ENCODE measurements at regions not wholly inside any gene's neighbourhood (a gene's known extent, or its start where the extent isn't known, plus 50 kb on each side); places are given as distances from the start of the nearest gene placed in this dataset.
"Not testable (repeated sequence)": the region's sequence is repeated elsewhere in the genome, so short reads cannot be mapped to it uniquely, and the experiment has no call there.

- no peak for TF ChIP-seq EZH2 (IDR thresholded peaks at IDR 0.05)
- no peak for TF ChIP-seq POLR2AphosphoS5 (IDR thresholded peaks at IDR 0.05; ENCODE audit: borderline replicate concordance, low read depth, low read length)
- no peak for TF ChIP-seq FOXP2 (optimal IDR thresholded peaks at IDR 0.05; ENCODE audit: control extremely low read depth, extremely low read length, insufficient read depth)
Measured at GRCh38 chr7:79604841-79605240, 151.4 kb upstream of the MAGI2 start.

DNA sequence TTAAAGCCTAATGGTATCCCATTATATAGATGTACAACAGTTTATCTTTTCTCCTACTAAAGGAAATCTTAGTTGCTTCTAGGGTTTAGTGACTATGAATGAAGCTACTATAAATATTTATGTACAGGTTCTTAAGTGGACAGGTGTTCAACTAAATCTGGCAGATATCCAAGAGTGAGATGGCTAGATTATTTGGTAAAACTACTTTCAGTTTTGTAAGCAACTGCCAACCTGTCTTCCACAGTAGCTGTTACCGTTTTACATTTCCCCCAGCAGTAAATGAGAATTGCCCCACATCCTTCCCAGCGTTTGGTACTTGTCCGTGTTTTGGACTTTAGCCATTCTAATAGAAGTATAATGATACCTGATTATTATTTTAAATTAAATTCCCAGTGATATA is 144.9 kb upstream of the MAGI2 start:
- no peak for DNase-seq (ENCODE audit: low read depth, low spot score)
- no peak overlapping the region for H3K27ac ChIP-seq
- no peaks in the 10 kb centered on the region for H3K36me3 ChIP-seq (ENCODE audit: insufficient read depth, low read length)
- H3K9ac ChIP-seq (ENCODE audit: insufficient read length): no peak overlapping the region
- H3K4me3 ChIP-seq: no peak overlapping the region
- no peak for TF ChIP-seq POLR2AphosphoS5 (IDR thresholded peaks at IDR 0.05; ENCODE audit: borderline replicate concordance, low read depth, low read length)
- TF ChIP-seq FOXP2 (optimal IDR thresholded peaks at IDR 0.05; ENCODE audit: control extremely low read depth, extremely low read length, insufficient read depth): no peak
- no peak for TF ChIP-seq EZH2 (IDR thresholded peaks at IDR 0.05)
- H3K9me3 ChIP-seq (ENCODE audit: low read depth, low read length): no peaks in the 10 kb centered on the region

More at GRCh38 chr7:79604841-79605240, 151.4 kb upstream of the MAGI2 start:
- H3K4me3 ChIP-seq: no peak overlapping the region
- H3K9me3 ChIP-seq (ENCODE audit: low read depth, low read length): no peaks in the 10 kb centered on the region
- no peak for DNase-seq (ENCODE audit: low read depth, low spot score)
- no peaks in the 10 kb centered on the region; the same call in 1 of the 2 replicates for H3K36me3 ChIP-seq (ENCODE audit: insufficient read depth, low read length)
- H3K27ac ChIP-seq: no peak overlapping the region
- H3K9ac ChIP-seq (ENCODE audit: insufficient read length): no peak overlapping the region

GRCh38 chr7:79594671-79595070 is 141.2 kb upstream of the MAGI2 start:
- H3K4me3 ChIP-seq; H3K36me3 ChIP-seq (ENCODE audit: insufficient read depth, low read length); H3K9me3 ChIP-seq (ENCODE audit: low read depth, low read length); H3K9ac ChIP-seq (ENCODE audit: insufficient read length); DNase-seq (ENCODE audit: low read depth, low spot score); H3K27ac ChIP-seq: not testable (repeated sequence)

GRCh38 chr7:79593866-79594301 is 140.4 kb upstream of the MAGI2 start:
- TF ChIP-seq FOXP2 (optimal IDR thresholded peaks at IDR 0.05; ENCODE audit: control extremely low read depth, extremely low read length, insufficient read depth) (no peak), POLR2AphosphoS5 (IDR thresholded peaks at IDR 0.05; ENCODE audit: borderline replicate concordance, low read depth, low read length) (no peak)
- H3K27ac ChIP-seq: no peak overlapping the region
- no peaks in the 10 kb centered on the region for H3K36me3 ChIP-seq (ENCODE audit: insufficient read depth, low read length)
- DNase-seq (ENCODE audit: low read depth, low spot score): no peak
- no peak overlapping the region for H3K9ac ChIP-seq (ENCODE audit: insufficient read length)
- H3K9me3 ChIP-seq (ENCODE audit: low read depth, low read length): no peaks in the 10 kb centered on the region
- H3K4me3 ChIP-seq: no peak overlapping the region

GRCh38 chr7:79590916-79591623 is 137.6 kb upstream of the MAGI2 start:
- TF ChIP-seq FOXP2 (optimal IDR thresholded peaks at IDR 0.05; ENCODE audit: control extremely low read depth, extremely low read length, insufficient read depth): no peak
- no peak for TF ChIP-seq EZH2 (IDR thresholded peaks at IDR 0.05)
- no peak for TF ChIP-seq POLR2AphosphoS5 (IDR thresholded peaks at IDR 0.05; ENCODE audit: borderline replicate concordance, low read depth, low read length)

GRCh38 chr7:79590391-79590790 is 136.9 kb upstream of the MAGI2 start:
- Histone ChIP-seq H3K9ac (ENCODE audit: insufficient read length) (no peak overlapping the region), H3K9me3 (ENCODE audit: low read depth, low read length) (no peaks in the 10 kb centered on the region), H3K4me3 (no peak overlapping the region), H3K27ac (no peak overlapping the region), H3K36me3 (ENCODE audit: insufficient read depth, low read length) (no peaks in the 10 kb centered on the region)
- TF ChIP-seq EZH2 (IDR thresholded peaks at IDR 0.05) (no peak), POLR2AphosphoS5 (IDR thresholded peaks at IDR 0.05; ENCODE audit: borderline replicate concordance, low read depth, low read length) (no peak), FOXP2 (optimal IDR thresholded peaks at IDR 0.05; ENCODE audit: control extremely low read depth, extremely low read length, insufficient read depth) (no peak)
- no peak for DNase-seq (ENCODE audit: low read depth, low spot score)

More at GRCh38 chr7:79590916-79591623, 137.6 kb upstream of the MAGI2 start:
- no peaks in the 10 kb centered on the region for H3K36me3 ChIP-seq (ENCODE audit: insufficient read depth, low read length)
- no peak for DNase-seq (ENCODE audit: low read depth, low spot score)
- H3K27ac ChIP-seq: no peak overlapping the region
- no peak overlapping the region for H3K9ac ChIP-seq (ENCODE audit: insufficient read length)
- H3K4me3 ChIP-seq: no peak overlapping the region
- H3K9me3 ChIP-seq (ENCODE audit: low read depth, low read length): no peaks in the 10 kb centered on the region

DNA sequence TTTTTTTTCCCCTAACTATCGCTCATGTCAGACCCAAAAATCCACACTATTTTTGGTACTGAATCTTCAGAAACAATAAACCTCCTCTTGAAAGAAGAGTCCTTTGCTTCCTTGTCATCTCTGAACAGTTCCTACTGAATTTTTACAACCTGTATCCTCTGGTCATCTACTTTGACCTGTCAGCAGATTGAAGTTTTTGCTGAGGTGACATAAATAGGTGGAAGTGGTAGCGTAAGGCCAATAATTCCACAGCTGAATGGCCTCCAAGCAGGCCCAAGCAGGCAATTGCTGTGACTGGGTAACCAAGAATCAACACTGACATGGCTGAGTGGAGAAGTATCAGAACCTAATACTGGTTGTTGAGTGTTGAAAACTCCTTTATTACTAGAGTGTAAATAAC is 117.4 kb upstream of the MAGI2 start:
- Histone ChIP-seq H3K27ac (no peak overlapping the region), H3K9ac (ENCODE audit: insufficient read length) (no peak overlapping the region), H3K9me3 (ENCODE audit: low read depth, low read length) (no peaks in the 10 kb centered on the region), H3K36me3 (ENCODE audit: insufficient read depth, low read length) (no peaks in the 10 kb centered on the region), H3K4me3 (no peak overlapping the region)
- TF ChIP-seq EZH2 (IDR thresholded peaks at IDR 0.05) (no peak), POLR2AphosphoS5 (IDR thresholded peaks at IDR 0.05; ENCODE audit: borderline replicate concordance, low read depth, low read length) (no peak), FOXP2 (optimal IDR thresholded peaks at IDR 0.05; ENCODE audit: control extremely low read depth, extremely low read length, insufficient read depth) (no peak)
- no peak for DNase-seq (ENCODE audit: low read depth, low spot score)

- Histone ChIP-seq H3K27ac (no peak overlapping the region), H3K9ac (ENCODE audit: insufficient read length) (no peak overlapping the region), H3K4me3 (no peak overlapping the region), H3K9me3 (ENCODE audit: low read depth, low read length) (no peaks in the 10 kb centered on the region), H3K36me3 (ENCODE audit: insufficient read depth, low read length) (no peaks in the 10 kb centered on the region)
- TF ChIP-seq FOXP2 (optimal IDR thresholded peaks at IDR 0.05; ENCODE audit: control extremely low read depth, extremely low read length, insufficient read depth) (no peak), EZH2 (IDR thresholded peaks at IDR 0.05) (no peak), POLR2AphosphoS5 (IDR thresholded peaks at IDR 0.05; ENCODE audit: borderline replicate concordance, low read depth, low read length) (no peak)
- DNase-seq (ENCODE audit: low read depth, low spot score): peak; percentile 8
Measured at GRCh38 chr7:79563821-79564522, 110.5 kb upstream of the MAGI2 start.
